Inflammatory macrophage (primary cell): ENCODE measurements at regions not wholly inside any gene's neighbourhood (a gene's known extent, or its start where the extent isn't known, plus 50 kb on each side); places are given as distances from the start of the nearest gene placed in this dataset.
A peak's percentile ranks its signal among the peaks of the same experiment; 100 is the strongest.

Source experiments
- DNase-seq, 2 donors: peaks; one replicate each; pipeline ENCODE4 v3.0.0-alpha.2; 2020 to 2022

- no peak for DNase-seq
These were observed 197.8 kb upstream of the ARX start for GRCh38 chrX:25213611-25214010.

GRCh38 chrX:25207803-25208475, 192.2 kb upstream of the ARX start:
- DNase-seq = no peak

GRCh38 chrX:25206778-25207177, 191.0 kb upstream of the ARX start:
- no peak for DNase-seq

GRCh38 chrX:25204182-25204581, 188.4 kb upstream of the ARX start:
- no peak for DNase-seq

GRCh38 chrX:25202827-25203226, 187.1 kb upstream of the ARX start:
- DNase-seq = no peak

GRCh38 chrX:25198891-25199290, 183.1 kb upstream of the ARX start:
- no peak for DNase-seq

GRCh38 chrX:25198253-25198652, 182.5 kb upstream of the ARX start:
- no peak for DNase-seq

- no peak for DNase-seq
These were observed 180.5 kb upstream of the ARX start for GRCh38 chrX:25196221-25196620.

GRCh38 chrX:25191403-25191802, 175.6 kb upstream of the ARX start:
- DNase-seq = no peak

- no peak for DNase-seq
These were observed 166.0 kb upstream of the ARX start for GRCh38 chrX:25181775-25182174.

- DNase-seq = no peak
These were observed 164.5 kb upstream of the ARX start for GRCh38 chrX:25180242-25180641.

- DNase-seq = no peak
These were observed 162.8 kb upstream of the ARX start for GRCh38 chrX:25178555-25178954.

- no peak for DNase-seq
These were observed 160.0 kb upstream of the ARX start for GRCh38 chrX:25175743-25176142.

- DNase-seq = no peak
These were observed 159.4 kb upstream of the ARX start for GRCh38 chrX:25175171-25175570.

- no peak for DNase-seq
These were observed 150.8 kb upstream of the ARX start for GRCh38 chrX:25166546-25166945.

- no peak for DNase-seq
These were observed 150.4 kb upstream of the ARX start for GRCh38 chrX:25166145-25166544.

GRCh38 chrX:25158635-25159034, 142.9 kb upstream of the ARX start:
- no peak for DNase-seq

- DNase-seq = no peak
These were observed 141.1 kb upstream of the ARX start for GRCh38 chrX:25156832-25157231.

GRCh38 chrX:25156323-25156722, 140.6 kb upstream of the ARX start:
- DNase-seq = no peak

GRCh38 chrX:25154168-25154567, 138.4 kb upstream of the ARX start:
- no peak for DNase-seq

- no peak for DNase-seq
These were observed 136.0 kb upstream of the ARX start for GRCh38 chrX:25151749-25152148.

GRCh38 chrX:25144043-25144940, 128.5 kb upstream of the ARX start:
- DNase-seq = peak; percentile 8 to 46

GRCh38 chrX:25143596-25143995, 127.8 kb upstream of the ARX start:
- DNase-seq = no peak

GRCh38 chrX:25141684-25142083, 125.9 kb upstream of the ARX start:
- no peak for DNase-seq
